ENCODE measurements at regions not wholly inside any gene's neighbourhood (a gene's known extent, or its start where the extent isn't known, plus 50 kb on each side); places are given as distances from the start of the nearest gene placed in this dataset.
A peak's percentile ranks its signal among the peaks of the same experiment; 100 is the strongest.

DNA sequence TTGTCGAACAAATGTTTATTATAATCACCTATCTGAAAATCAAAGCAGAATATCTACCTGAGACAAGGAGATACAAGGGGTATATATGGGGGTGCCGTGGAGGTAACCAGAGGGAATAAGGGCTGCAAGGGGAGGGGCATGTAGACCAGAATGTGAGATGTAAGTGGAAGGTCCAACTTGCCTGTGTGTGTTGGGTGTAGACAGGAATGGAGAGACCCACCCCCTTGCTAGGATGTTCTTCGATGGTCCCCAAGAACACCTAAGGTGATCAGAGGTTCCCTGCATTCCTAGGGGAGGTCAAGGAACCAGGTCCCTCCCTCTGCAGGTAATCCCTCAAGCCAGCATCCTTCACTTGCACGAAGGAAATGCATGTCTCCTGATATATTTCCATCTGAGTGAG is 167.9 kb downstream of the DICER1 start:
- Mint-ChIP-seq H3K9me3 (ENCODE audit: unreplicated experiment) (peaks cover 11% of the 10 kb centered on the region), H3K4me1 (ENCODE audit: unreplicated experiment) (no peaks in the 10 kb centered on the region), H3K4me3 (ENCODE audit: unreplicated experiment) (no peak overlapping the region), H3K36me3 (ENCODE audit: unreplicated experiment) (no peaks in the 10 kb centered on the region), H3K27ac (ENCODE audit: unreplicated experiment) (no peak overlapping the region), H3K27me3 (ENCODE audit: unreplicated experiment) (peaks cover 60% of the 10 kb centered on the region)
- DNase-seq (ENCODE audit: extremely low spot score, unreplicated experiment): peak; percentile 56
- TF ChIP-seq, protein P1, sequence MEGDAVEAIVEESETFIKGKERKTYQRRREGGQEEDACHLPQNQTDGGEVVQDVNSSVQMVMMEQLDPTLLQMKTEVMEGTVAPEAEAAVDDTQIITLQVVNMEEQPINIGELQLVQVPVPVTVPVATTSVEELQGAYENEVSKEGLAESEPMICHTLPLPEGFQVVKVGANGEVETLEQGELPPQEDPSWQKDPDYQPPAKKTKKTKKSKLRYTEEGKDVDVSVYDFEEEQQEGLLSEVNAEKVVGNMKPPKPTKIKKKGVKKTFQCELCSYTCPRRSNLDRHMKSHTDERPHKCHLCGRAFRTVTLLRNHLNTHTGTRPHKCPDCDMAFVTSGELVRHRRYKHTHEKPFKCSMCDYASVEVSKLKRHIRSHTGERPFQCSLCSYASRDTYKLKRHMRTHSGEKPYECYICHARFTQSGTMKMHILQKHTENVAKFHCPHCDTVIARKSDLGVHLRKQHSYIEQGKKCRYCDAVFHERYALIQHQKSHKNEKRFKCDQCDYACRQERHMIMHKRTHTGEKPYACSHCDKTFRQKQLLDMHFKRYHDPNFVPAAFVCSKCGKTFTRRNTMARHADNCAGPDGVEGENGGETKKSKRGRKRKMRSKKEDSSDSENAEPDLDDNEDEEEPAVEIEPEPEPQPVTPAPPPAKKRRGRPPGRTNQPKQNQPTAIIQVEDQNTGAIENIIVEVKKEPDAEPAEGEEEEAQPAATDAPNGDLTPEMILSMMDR (IDR thresholded peaks at IDR 0.05): no peak

- TF ChIP-seq, protein P1 (IDR thresholded peaks at IDR 0.05): no peak
- Mint-ChIP-seq H3K4me3 (ENCODE audit: unreplicated experiment) (no peak overlapping the region), H3K9me3 (ENCODE audit: unreplicated experiment) (peaks cover 11% of the 10 kb centered on the region), H3K36me3 (ENCODE audit: unreplicated experiment) (no peaks in the 10 kb centered on the region), H3K4me1 (ENCODE audit: unreplicated experiment) (no peaks in the 10 kb centered on the region), H3K27me3 (ENCODE audit: unreplicated experiment) (peaks cover 71% of the 10 kb centered on the region), H3K27ac (ENCODE audit: unreplicated experiment) (no peak overlapping the region)
- no peak for DNase-seq (ENCODE audit: extremely low spot score, unreplicated experiment)
Observed at GRCh38 chr14:94987409-94987808, 169.9 kb downstream of the DICER1 start.

DNA sequence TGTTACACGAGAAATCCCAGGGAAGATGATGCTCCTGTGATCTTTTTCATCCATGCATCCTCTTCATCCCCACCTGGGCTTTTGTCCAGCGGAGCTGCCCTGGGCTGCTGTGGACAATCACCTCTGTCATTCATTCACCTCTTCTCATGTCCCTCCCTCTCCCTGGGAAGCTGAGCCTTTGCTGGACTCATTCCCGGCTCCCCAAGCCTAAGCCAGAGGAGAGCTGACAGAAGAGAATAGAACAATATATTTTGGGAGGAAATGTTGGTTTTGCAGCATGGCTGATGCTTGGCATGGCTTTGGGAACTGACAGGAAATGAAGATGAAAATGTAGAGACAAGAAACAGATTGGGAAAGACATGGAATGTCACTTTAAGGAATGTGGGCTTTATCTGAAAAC is 177.4 kb downstream of the DICER1 start:
- Mint-ChIP-seq H3K27ac (ENCODE audit: unreplicated experiment) (no peak overlapping the region), H3K4me3 (ENCODE audit: unreplicated experiment) (no peak overlapping the region), H3K27me3 (ENCODE audit: unreplicated experiment) (peaks cover 41% of the 10 kb centered on the region), H3K36me3 (ENCODE audit: unreplicated experiment) (no peaks in the 10 kb centered on the region), H3K4me1 (ENCODE audit: unreplicated experiment) (no peaks in the 10 kb centered on the region), H3K9me3 (ENCODE audit: unreplicated experiment) (no peaks in the 10 kb centered on the region)
- no peak for DNase-seq (ENCODE audit: extremely low spot score, unreplicated experiment)
- TF ChIP-seq, protein P1 (IDR thresholded peaks at IDR 0.05): no peak

DNA sequence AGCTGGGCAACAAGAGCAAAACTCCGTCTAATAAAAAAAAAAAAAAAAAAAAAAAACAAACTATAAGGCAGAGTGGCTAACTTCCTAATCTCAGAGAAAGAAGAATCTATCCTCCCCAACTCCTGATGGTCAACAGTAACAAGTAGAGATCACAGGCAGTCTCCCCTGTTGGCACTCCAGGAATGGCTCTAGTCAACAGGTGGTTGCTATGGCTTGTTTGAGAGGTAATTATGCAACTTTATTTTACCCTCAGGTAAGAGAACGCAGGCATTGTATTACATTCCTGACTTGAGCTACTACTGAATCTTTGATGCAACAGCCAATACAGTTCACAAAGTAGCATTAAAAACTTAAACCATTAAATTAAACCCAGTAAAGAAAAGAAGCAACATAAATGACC is 180.3 kb downstream of the DICER1 start:
- Mint-ChIP-seq H3K27me3 (ENCODE audit: unreplicated experiment) (peaks cover 18% of the 10 kb centered on the region), H3K4me1 (ENCODE audit: unreplicated experiment) (no peaks in the 10 kb centered on the region), H3K9me3 (ENCODE audit: unreplicated experiment) (no peaks in the 10 kb centered on the region), H3K4me3 (ENCODE audit: unreplicated experiment) (no peak overlapping the region), H3K27ac (ENCODE audit: unreplicated experiment) (no peak overlapping the region), H3K36me3 (ENCODE audit: unreplicated experiment) (no peaks in the 10 kb centered on the region)
- TF ChIP-seq, protein P1 (IDR thresholded peaks at IDR 0.05): no peak
- no peak for DNase-seq (ENCODE audit: extremely low spot score, unreplicated experiment)

DNA sequence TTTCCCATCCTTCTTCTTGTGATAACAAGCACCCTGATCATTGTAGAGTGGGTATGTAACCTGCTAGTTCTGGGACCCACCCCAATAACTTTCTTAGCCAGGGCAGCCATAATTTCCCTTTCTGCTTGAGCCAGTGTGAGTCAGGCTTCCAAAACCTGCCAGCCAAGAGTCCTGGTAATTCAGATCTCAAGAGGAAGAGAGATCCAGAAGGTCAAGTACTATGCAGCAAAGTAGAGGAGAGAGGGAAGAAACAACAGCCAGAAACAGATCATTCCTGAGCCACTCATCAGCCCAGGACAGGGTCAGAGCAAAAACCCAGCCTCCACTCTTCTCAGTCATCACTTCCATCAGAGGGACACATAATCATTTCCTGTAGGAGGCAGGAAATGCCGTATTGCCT is 182.0 kb downstream of the DICER1 start:
- Mint-ChIP-seq H3K36me3 (ENCODE audit: unreplicated experiment) (no peaks in the 10 kb centered on the region), H3K4me1 (ENCODE audit: unreplicated experiment) (no peaks in the 10 kb centered on the region), H3K4me3 (ENCODE audit: unreplicated experiment) (no peak overlapping the region), H3K27me3 (ENCODE audit: unreplicated experiment) (peaks cover 18% of the 10 kb centered on the region), H3K9me3 (ENCODE audit: unreplicated experiment) (peaks cover 3% of the 10 kb centered on the region), H3K27ac (ENCODE audit: unreplicated experiment) (no peak overlapping the region)
- TF ChIP-seq, protein P1 (IDR thresholded peaks at IDR 0.05): no peak
- DNase-seq (ENCODE audit: extremely low spot score, unreplicated experiment): no peak
